HEK293T (cell line): ENCODE measurements at regions not wholly inside any gene's neighbourhood (a gene's known extent, or its start where the extent isn't known, plus 50 kb on each side); places are given as distances from the start of the nearest gene placed in this dataset.
"Not testable (repeated sequence)": the region's sequence is repeated elsewhere in the genome, so short reads cannot be mapped to it uniquely, and the experiment has no call there.

Source experiments
- CTCF ChIA-PET: fragments of 350-600 bp; formaldehyde crosslinking; extraction: SDS; loops from one replicate; lab custom pipeline; 2021; ENCODE audit warnings: antibody characterized with exemption, inconsistent platforms; lab: Yijun Ruan, JAX
- POLR2A ChIA-PET: fragments of 350-600 bp; formaldehyde crosslinking; extraction: SDS; loops from one replicate; lab custom pipeline; 2020; ENCODE audit warnings: antibody characterized with exemption, inconsistent platforms; lab: Yijun Ruan, JAX
- DNase-seq: peaks from one replicate; pipeline ENCODE4 v3.0.0; 2012; ENCODE audit warnings: mixed read lengths; ENCODE audit errors: extremely low spot score
- ARNT ChIP-seq: fragments of 450-650 bp; IDR thresholded peaks from 2 replicates; pipeline ENCODE4 v1.6.1; 2017; ENCODE audit warnings: mild to moderate bottlenecking
- BHLHE40 ChIP-seq: fragments of 450-650 bp; IDR thresholded peaks from 2 replicates; pipeline ENCODE4 v1.6.1; 2016; ENCODE audit warnings: mild to moderate bottlenecking, moderate library complexity, borderline replicate concordance
- CTBP1 ChIP-seq: fragments of 450-650 bp; IDR thresholded peaks from 2 replicates; pipeline ENCODE4 v1.6.1; 2016; ENCODE audit warnings: borderline replicate concordance
- ELF4 ChIP-seq: fragments of 450-650 bp; IDR thresholded peaks from 2 replicates; pipeline ENCODE4 v1.6.1; 2017; ENCODE audit warnings: antibody characterized with exemption
- FOXA1 ChIP-seq: fragments of 450-650 bp; IDR thresholded peaks from 2 replicates; pipeline ENCODE4 v1.6.1; 2016; ENCODE audit warnings: mild to moderate bottlenecking
- FOXK2 ChIP-seq: fragments of 450-650 bp; IDR thresholded peaks from 2 replicates; pipeline ENCODE4 v1.6.1; 2016; ENCODE audit warnings: mild to moderate bottlenecking
- FOXM1 ChIP-seq: fragments of 450-650 bp; IDR thresholded peaks from 2 replicates; pipeline ENCODE4 v1.6.1; 2017; ENCODE audit warnings: mild to moderate bottlenecking, borderline replicate concordance
- HDGF ChIP-seq: fragments of 450-650 bp; IDR thresholded peaks from 2 replicates; pipeline ENCODE4 v1.6.1; 2017; ENCODE audit warnings: antibody characterized with exemption, borderline replicate concordance
- L3MBTL2 ChIP-seq: fragments of 450-650 bp; conservative IDR thresholded peaks from 2 replicates; pipeline ENCODE4 v1.6.1; 2016; ENCODE audit warnings: mild to moderate bottlenecking
- LEF1 ChIP-seq: fragments of 450-650 bp; IDR thresholded peaks from 2 replicates; pipeline ENCODE4 v1.6.1; 2017; ENCODE audit warnings: mild to moderate bottlenecking, borderline replicate concordance
- NFRKB ChIP-seq: fragments of 450-650 bp; IDR thresholded peaks from 2 replicates; pipeline ENCODE4 v1.6.1; 2016; ENCODE audit warnings: mild to moderate bottlenecking, moderate library complexity
- SP1 ChIP-seq: fragments of 450-650 bp; IDR thresholded peaks from 2 replicates; pipeline ENCODE4 v1.6.1; 2017
- SUZ12 ChIP-seq: fragments of 450-650 bp; IDR thresholded peaks from 2 replicates; pipeline ENCODE4 v1.6.1; 2016; ENCODE audit warnings: mild to moderate bottlenecking
- TARDBP ChIP-seq: fragments of 450-650 bp; IDR thresholded peaks from 2 replicates; pipeline ENCODE4 v1.6.1; 2016
- ZNF384 ChIP-seq: fragments of 450-650 bp; IDR thresholded peaks from 2 replicates; pipeline ENCODE4 v1.6.1; 2016
- TF ChIP-seq, protein P1 (sequence below): fragments of 450-650 bp; IDR thresholded peaks from 2 replicates; pipeline ENCODE4 v1.6.1; 2016

DNA sequence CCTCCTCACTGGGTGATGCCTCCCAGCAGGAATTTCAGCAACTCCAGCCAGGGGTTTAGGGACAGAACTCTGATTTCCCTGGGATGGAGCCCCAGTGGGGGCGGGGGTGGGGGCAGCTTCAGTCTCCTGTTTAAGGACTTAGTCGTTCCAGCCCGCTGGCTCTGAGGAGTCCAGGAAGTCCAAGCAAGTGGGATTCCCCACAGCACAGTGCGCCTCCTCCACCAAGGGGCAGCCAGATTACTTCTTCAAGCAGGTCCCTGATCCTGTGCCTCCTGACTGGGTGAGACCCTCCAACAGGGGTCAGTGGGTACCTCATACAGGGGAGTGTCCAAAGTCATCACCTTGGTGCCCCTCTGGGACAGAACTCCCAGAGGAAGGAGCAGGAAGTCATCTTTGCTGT is 1438.4 kb upstream of the B3GALT2 start:
- POLR2A ChIA-PET = no interaction called here
- no peak for DNase-seq
- CTCF ChIA-PET = no interaction called here
- TF ChIP-seq NFRKB (no peak), ZNF384 (no peak), CTBP1 (no peak), BHLHE40 (no peak)

DNA sequence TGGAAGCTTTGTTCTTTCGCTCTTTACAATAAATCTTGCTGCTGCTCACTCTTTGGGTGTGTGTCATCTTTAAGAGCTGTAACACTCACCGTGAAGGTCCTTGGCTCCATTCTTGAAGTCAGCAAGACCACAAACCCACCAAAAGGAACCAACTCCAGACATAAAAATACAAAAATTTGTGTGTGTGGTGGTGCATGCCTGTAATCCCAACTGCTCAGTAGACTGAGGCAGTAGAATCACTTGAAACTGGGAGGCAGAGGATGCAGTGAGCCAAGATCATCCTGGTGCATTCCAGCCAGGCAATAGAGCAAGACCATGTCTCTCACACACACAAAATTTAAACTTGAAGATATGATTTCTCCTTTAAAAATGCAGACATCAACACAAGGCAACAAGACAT is 1431.7 kb upstream of the B3GALT2 start:
- DNase-seq = no peak
- ChIA-PET CTCF (interaction anchor here (0.6 kb wide), 1 partner anchor 12 kb away, joined by 5 read pairs; no protein-coding TSS in a partner anchor), POLR2A (no interaction called here)
- no peak for TF ChIP-seq L3MBTL2
- no peak for TF ChIP-seq LEF1
- TF ChIP-seq ARNT = no peak
- TF ChIP-seq FOXM1 = no peak
- TF ChIP-seq SP1 = no peak
- TF ChIP-seq ELF4 = no peak
- no peak for TF ChIP-seq NFRKB
- no peak for TF ChIP-seq CTBP1
- no peak for TF ChIP-seq ZNF384
- no peak for TF ChIP-seq FOXK2
- no peak for TF ChIP-seq FOXA1

DNA sequence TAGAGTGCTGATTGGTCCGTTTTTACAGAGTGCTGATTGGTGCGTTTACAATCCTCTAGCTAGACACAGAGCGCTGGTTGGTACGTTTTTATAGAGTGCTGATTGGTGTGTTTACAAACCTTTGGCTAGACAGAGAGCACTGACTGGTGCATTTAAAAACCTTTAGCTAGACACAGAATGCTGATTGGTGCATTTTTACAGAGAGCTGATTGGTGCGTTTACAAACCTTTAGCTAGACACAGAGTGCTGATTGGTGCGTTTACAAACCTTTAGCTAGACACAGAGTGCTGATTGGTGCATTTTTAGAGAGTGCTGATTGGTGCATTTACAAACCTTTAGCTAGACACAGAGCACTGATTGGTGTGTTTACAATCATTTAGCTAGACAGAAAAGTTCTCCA is 1430.9 kb upstream of the B3GALT2 start:
- DNase-seq, POLR2A ChIA-PET, CTCF ChIA-PET: not testable (repeated sequence)

DNA sequence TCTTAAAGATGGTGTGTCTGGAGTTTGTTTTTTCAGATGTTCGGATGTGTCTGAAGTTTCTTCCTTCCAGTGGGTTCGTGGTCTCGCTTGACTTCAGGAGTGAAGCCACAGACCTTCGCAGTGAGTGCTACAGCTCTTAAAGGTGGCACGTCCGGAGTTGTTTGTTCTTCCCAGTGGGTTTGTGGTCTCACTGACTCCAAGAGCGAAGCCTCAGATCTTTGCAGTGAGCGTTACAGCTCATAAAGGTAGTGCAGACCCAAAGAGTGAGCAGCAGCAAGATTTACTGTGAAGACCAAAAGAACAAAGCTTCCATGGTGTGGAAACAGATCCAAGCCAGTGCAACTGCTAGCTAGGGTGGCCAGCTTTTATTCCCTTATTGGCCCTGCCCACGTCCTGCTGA is 1430.4 kb upstream of the B3GALT2 start:
- TF ChIP-seq LEF1 (no peak), BHLHE40 (no peak), HDGF (no peak), L3MBTL2 (no peak), FOXK2 (no peak), FOXA1 (no peak), CTBP1 (no peak), TARDBP (no peak), ELF4 (no peak), NFRKB (no peak), SUZ12 (no peak), SP1 (no peak), FOXM1 (no peak), ARNT (no peak), ZNF384 (no peak)
- TF ChIP-seq, protein P1, sequence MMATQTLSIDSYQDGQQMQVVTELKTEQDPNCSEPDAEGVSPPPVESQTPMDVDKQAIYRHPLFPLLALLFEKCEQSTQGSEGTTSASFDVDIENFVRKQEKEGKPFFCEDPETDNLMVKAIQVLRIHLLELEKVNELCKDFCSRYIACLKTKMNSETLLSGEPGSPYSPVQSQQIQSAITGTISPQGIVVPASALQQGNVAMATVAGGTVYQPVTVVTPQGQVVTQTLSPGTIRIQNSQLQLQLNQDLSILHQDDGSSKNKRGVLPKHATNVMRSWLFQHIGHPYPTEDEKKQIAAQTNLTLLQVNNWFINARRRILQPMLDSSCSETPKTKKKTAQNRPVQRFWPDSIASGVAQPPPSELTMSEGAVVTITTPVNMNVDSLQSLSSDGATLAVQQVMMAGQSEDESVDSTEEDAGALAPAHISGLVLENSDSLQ = no peak
- POLR2A ChIA-PET = no interaction called here
- CTCF ChIA-PET = no interaction called here
- no peak for DNase-seq

DNA sequence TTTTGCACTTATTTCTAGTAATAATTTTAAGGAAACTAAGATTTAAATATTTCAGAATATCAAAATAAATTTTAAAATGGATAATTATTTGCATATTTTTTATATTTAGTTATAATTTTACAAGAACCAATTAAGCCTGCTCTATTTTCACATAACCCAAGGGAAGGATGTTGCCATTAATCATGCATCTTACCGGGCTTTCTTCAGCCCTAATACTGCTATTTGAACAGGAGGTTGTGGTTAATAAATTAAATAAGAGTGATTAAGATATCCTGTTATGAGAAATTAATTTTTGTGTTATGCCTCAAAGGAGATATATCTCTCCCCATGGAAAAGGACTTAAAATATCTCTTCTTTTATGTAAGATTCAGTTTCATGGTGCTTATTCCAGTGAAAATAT is 1415.8 kb upstream of the B3GALT2 start:
- ChIA-PET POLR2A (no interaction called here), CTCF (no interaction called here)
- DNase-seq = no peak
- no peak for TF ChIP-seq BHLHE40
- no peak for TF ChIP-seq CTBP1
- TF ChIP-seq SP1 = no peak
- TF ChIP-seq NFRKB = no peak
- TF ChIP-seq TARDBP = no peak
- no peak for TF ChIP-seq FOXK2
- no peak for TF ChIP-seq FOXA1
- no peak for TF ChIP-seq HDGF
- no peak for TF ChIP-seq L3MBTL2
- TF ChIP-seq ZNF384 = no peak
- no peak for TF ChIP-seq ELF4
- TF ChIP-seq, protein P1 = no peak
- TF ChIP-seq ARNT = no peak
- TF ChIP-seq LEF1 = no peak
- TF ChIP-seq SUZ12 = no peak
- TF ChIP-seq FOXM1 = no peak

DNA sequence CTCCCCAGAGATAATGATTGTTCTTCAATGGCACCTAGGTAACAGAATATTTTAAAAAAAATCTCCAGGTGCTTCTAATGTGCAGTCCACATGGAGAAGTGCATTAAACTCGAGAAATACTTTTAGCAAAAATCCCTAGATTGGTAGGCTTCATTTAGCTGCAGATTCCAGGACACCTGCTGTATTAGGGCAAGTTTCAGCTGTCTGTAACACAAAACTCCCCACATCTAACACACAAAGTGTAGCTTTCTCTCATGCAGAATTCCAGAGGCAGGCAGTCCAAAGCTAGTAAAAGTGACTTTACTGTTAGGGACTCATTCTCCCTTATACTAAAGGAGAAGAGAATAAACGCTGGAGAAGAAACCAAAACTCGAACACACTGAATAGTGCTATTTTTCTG is 1414.3 kb upstream of the B3GALT2 start:
- ChIA-PET CTCF (no interaction called here), POLR2A (no interaction called here)
- TF ChIP-seq ELF4 (no peak), SP1 (no peak), FOXK2 (no peak), ARNT (no peak), BHLHE40 (no peak), SUZ12 (no peak), ZNF384 (no peak), FOXM1 (no peak), FOXA1 (no peak), TARDBP (no peak), HDGF (no peak), LEF1 (no peak), L3MBTL2 (no peak), NFRKB (no peak), CTBP1 (no peak)
- TF ChIP-seq, protein P1 = no peak
- no peak for DNase-seq

DNA sequence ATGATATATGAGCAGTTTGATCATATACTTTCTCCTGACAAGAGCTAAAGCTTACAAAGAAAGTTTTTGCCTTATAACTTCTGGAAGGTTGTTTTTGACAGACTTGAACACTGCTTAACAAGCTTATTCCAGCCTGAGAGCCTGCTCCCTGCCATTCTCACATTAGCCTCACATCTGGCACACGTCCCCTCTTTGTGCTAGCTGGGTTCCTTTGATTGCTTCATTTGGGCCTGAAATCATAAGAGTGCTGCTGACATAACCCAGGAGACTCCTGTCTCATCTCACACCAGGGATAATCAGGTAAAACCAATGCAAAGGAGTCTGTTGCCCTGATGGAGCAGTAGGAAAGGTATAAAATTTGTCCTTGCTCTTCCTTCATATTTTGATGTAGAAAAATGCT is 1411.7 kb upstream of the B3GALT2 start:
- CTCF ChIA-PET = no interaction called here
- POLR2A ChIA-PET = no interaction called here

More for the DNA sequence above, 1411.7 kb upstream of the B3GALT2 start:
- TF ChIP-seq BHLHE40 (no peak), NFRKB (no peak), FOXM1 (no peak), FOXK2 (no peak), CTBP1 (no peak), SUZ12 (no peak), L3MBTL2 (no peak), ARNT (no peak), LEF1 (no peak), ELF4 (no peak)
- TF ChIP-seq, protein P1 = no peak
- DNase-seq = no peak
